HG03139 (cell line): ENCODE measurements at regions not wholly inside any gene's neighbourhood (a gene's known extent, or its start where the extent isn't known, plus 50 kb on each side); places are given as distances from the start of the nearest gene placed in this dataset.

Source experiments
- ATAC-seq: cut with Tn5 transposase; IDR thresholded peaks from one replicate; pipeline ENCODE4 v1.9.1; 2021; ENCODE audit not compliant: unreplicated experiment

DNA sequence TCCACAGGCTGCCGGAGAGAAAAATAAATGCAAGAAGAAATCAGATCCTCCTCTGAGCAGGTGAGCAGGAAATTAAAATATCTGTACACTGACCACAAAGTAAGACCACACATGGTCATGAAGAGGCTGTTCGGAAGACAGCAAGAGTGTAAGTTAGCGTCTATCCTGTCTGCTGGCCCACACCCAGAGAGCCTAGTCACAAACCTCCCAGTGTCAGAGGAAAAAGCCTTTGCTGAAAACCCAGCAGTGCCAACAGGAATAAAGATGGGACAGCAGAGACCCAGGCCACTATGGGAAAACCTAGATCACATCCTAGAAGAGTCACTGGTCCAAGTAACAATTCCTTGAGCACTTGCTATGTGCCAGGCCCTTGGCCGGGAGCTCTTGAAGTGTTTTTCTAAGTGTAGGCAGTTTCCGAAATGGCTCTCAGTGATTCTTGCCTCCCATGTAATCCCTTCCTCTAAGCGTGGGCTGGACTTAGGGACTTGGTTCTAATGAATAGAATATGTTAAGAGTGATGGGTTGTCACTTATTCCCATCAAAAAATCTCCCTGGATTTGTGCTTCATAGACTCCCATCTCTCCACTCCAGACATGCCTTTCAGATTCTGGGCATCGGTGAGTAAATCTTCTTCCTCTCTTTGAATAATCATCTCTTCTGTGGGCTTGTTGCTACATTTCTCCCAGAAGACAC is 110.9 kb upstream of the PKDCC start:
- ATAC-seq: no peak

DNA sequence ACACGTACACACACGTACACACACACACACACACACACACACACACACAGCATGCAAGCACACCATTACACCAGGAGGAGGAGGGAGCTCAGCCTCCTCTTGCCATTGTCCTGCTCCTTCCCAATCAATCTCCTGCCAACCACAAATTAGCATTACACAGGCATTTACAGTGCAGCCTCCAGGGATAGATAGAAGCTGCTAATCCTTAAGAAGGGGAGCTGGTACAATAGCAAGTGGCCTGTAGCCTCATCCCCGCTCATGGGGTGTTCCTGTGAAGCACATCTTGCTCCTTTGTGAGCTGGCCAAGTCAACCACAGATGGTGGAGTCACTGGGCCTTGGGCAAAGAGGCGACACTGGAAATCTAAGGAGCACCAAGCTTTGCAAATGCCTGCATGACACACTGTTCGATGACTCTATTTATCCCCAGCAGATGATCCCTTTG is 110.3 kb upstream of the PKDCC start:
- no peak for ATAC-seq

DNA sequence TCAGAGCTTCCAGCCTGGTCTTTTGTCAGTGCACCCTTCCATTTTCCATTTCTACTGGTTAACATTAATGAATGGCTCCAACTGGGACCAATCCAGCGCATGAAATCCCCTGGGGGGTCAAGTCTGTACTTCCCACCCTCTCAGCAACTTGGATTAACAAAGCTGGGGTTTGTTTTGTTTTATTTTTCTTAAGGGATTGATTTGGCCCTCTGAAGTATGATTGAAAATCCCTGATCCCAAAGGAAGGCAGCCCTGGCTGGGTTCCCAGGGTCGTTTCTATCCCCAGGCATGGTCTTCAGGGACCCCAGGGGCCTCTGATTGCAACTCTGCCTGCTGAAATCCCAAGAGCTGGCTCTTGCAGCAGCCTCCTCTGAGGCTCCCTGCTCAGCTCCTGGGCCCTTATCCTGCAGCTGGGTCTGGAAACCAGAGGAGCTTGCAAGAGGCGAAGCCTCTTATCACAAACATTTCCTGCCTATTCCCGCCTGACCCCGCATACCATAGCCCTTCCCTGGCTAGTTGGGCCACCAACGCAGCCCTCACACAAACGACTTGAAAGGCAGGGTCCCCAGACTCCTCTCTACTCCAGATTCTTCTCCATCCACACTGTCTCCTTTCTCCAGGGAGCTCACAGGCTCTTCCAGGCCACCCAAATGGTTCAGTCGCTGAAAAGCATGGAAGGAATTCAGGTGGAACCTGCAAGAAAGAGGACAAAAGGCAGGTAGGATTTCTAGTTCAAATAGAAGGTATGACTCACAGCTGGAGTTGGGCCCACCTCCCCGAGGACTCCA is 109.7 kb upstream of the PKDCC start:
- no peak for ATAC-seq

DNA sequence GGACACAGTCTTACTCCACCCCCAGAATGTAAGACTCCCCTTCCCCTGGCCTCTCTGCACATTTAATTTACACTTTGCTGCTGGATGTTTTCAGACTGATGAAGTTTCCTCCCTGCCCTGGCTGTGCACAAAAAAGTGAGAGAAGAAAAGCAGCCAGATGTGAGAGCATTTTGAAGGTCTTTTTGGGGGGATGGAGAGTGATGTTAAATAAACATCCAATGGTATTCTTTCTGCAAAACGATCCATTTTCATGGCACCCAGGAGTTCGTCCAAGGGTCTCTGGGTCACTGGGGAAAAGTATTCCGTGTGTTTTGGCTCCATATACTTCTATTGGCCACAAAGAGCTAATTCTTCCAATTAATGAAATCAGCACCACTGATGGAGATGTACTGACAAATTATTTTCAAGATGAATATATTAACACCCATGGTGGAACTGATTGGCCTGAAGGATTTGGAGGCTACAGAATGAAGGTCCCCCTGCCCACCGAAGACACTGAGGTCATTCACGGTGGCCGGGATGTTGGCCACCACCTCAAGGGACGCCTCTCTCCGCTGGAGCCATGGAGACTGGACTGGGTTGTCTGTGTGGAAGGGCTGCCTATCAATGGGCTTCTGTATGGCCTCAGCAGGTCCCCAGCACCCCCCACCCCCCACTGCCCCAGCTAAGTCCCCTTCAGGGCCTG is 107.6 kb upstream of the PKDCC start:
- no peak for ATAC-seq

DNA sequence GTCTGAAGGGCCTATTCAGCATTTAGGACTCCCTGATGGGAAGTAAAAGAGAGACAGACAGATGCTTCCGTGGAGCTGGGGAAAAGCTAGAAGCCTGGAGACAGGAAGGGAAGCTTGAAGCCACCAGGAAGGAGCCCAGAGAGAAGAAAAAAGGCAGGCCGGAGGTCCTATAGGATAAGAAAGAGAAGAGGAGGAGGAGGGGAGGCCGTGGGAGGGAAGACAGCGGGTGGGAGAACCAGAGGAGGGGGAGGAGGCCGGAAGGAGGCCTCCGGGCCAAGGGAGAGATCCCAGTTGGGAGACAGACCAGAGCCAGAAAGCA is 107.1 kb upstream of the PKDCC start:
- ATAC-seq: no peak

DNA sequence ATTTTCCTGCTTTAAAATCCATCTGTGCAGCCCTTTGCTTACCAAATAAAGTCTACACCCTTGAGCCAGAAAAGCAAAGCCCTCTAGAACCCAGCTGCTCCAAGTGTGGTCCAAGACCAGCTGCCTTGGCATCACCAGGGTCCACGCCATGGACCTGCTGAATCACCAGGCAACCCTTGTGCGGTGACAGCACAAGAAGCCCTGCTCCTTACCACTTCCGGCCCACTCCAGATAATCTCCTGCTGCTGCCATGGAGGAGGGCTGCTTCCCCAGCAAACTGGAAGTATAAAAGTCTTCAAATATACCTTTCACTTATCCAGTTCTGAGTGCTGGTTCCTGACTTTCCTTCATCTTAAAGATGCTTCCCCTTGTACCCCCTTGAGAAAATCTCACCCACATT is 106.0 kb upstream of the PKDCC start:
- no peak for ATAC-seq

DNA sequence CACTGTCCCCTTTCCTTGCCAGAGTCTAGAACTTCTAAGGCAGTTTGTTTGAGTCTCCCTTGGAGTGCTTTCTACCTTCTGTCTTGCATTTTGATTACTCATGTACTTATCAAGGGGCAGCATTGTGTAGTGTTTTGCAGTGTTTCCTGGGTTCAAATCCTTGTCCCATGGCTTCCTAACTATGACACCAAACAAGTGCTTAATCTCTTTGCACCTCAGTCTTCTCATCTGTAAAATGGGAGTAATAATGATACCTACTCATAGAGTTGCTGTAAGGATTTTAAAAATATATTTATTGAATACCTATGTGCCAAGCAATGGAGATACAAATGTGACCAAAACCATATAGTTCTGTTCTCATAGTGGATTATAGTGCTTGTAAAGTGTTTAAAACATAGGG is 105.5 kb upstream of the PKDCC start:
- no peak for ATAC-seq

DNA sequence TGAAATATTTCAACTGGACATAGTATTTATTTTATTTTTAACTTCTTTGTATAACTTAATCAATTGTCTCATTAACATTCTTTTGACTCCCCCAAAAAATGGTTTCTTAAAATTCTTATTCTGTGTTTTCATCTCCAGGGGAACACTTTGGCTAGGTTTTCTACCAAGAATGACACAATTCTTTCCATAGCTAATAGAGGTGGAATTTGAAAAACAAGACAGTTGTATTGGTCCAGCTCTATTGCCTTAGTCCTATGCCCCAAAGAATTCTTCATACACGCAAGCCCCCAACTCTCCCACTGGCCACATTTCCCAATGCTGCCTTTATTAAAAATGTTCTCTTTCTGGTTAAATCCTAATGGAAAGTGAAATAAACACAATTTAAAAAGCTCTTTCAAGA is 104.7 kb upstream of the PKDCC start:
- no peak for ATAC-seq

DNA sequence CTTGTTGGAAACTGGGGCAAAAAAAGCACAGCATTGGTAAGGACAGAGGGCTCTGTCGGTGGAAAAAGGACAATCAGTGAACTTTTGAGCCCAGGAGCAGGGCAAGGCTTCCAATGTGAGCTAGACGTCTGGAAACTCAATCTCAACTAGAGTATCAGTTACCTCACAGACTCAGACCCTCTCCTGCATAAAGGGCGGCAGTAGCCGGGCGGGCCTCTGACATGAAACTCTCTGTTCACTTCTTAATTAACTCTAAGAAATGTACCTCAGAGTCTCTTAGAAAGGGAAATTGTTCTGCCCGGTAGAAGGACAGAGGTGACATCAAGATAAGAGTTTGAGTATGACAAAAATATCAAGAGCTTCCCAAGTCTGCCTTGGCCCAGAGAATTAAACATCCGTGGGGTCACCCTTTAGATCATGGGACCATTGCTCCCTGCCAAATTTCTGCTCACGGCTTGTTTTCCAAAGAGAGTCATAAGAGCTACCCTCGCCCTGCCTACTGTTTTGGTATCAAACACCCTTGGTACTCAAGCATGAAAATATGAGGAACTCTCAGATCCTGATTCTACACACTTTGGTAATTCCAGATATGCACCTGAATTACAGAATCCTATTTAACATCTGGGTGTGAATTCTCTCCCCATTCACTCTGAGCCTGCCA is 103.5 kb upstream of the PKDCC start:
- ATAC-seq: no peak

DNA sequence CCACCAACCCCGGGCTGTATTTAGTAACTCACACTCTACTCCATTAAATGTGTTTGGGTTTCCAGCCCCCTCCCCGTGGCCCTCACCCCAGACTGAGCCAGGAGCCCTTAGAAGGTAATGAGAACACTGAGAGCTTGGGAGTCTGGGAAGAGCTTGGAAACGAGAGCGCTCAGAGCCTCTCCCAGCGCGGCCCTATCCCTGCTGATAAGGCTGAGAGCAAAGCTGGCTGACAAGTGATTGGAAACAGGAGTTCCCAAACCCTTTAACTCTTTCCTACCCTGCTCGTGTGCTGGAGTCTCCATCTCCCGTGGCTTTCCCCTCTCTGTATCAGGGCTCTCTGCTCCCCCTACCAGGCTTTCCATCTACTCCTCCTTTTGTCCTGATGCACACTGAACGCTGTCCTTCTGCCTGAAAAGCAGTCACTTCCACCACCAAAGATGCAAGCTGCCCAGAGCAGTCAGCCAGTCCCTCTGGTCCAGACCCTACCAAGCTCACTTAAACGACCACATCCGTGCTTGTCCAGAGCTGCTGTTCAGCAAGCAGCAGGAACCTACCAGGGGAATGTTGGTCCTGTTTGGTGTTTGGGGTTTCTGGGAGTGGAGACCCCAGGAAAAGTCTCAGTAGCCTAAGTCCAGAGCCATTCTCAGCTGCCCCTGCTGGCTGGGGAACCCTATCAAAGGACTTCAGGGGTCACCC is 100.0 kb upstream of the PKDCC start:
- ATAC-seq: no peak

DNA sequence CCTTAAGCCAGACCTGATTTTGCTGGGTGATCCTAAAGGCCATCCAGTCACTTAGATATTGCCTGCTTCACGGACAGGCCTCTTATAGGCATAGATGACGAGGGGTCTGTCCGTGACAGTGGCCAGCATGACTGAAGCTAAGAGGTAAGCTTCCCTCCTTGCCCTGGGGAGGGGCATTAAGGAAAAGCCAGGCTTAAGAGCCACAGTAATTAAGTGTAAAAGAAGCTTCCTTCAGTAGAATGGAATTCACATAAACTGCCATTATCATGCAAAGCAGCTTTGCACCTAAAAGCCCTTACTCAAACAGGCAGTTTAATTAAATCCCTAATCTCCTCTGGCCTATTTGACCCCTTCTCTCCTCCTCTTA is 99.4 kb upstream of the PKDCC start:
- ATAC-seq: no peak

DNA sequence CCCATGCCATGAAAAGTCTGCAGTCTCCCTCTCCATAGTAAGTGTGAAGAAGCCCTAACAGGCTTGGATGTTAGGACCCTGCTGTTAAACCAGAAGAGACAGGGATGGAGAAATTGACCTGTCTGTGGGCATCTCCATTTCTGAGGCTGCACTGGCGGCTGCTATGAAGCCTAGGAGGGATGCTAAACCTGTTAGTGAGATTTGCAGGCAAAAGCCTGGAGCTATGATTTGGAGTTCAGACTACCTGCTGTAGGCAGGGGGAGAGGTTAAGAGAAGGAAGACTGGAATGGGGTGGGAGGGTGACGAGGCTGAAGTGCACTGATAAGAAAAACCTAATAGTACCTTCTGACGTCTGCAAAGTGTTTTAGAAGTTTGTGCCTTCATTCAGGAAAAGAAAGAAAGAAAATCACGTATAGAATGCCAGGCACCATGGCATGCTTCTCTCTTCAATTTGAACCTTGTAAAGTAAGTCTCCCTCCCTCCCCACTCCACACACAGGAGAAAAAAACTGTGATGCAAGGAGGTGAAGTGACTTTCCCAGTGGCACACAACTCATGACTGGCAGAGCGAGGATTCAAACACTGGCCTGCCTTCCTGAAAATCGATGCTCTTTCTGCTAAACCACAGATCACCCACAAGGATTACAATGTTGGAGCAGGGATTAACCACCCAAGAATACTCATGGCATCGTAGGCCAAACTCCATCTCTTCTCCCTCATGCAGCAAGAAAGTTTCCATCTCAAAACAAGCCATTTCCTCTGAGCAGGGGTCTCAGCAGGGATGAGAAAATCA is 98.5 kb upstream of the PKDCC start:
- ATAC-seq: no peak

DNA sequence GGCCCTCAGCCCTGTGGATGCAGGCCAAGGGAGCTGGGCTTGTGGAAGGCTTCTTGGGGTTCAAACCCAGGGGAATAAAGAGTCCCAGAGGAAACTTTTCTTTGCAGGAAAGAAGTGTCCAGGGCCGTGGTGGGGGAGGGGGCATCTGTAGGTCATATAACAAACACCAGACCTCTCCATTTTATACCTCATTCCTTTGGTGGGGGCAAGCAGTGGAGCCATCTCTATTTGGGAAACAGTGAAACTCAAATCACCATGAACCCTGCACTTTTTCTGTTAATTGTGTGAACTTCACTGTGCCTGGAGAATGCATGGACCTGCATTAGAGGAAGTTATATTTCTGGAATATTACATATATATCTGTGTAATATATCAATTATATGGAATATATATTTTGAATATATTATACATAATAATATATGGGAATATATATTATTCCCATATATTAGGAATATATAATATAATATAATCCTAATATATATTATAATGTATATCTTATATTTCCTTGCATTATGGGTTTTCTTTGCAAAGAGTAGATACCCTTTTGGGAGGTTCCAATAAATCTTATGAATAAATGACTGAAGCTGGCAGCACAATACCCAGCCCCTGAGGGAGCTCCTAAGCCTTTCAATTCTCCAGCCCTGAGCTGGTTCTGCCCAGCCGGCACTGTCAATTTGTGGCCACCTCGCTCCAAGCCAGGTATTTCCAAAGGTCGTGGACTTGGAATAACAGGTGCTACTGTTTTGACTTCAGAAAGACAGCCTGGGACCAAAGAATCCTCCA is 97.7 kb upstream of the PKDCC start:
- ATAC-seq: no peak

DNA sequence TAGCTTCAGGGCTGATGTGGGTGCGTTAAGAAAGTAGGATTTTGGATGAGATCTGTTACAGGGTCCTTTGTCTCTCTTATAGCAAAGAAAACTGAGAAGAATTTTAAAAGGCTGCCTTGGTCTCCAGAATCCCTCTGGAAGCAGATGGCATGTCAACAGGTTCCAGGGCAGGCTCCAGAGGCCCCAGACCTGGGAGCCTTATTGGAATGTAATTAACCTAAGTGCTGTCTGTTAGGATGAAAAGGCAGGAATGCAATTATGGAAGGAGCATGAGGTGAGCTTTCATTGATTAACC is 97.2 kb upstream of the PKDCC start:
- ATAC-seq: no peak

DNA sequence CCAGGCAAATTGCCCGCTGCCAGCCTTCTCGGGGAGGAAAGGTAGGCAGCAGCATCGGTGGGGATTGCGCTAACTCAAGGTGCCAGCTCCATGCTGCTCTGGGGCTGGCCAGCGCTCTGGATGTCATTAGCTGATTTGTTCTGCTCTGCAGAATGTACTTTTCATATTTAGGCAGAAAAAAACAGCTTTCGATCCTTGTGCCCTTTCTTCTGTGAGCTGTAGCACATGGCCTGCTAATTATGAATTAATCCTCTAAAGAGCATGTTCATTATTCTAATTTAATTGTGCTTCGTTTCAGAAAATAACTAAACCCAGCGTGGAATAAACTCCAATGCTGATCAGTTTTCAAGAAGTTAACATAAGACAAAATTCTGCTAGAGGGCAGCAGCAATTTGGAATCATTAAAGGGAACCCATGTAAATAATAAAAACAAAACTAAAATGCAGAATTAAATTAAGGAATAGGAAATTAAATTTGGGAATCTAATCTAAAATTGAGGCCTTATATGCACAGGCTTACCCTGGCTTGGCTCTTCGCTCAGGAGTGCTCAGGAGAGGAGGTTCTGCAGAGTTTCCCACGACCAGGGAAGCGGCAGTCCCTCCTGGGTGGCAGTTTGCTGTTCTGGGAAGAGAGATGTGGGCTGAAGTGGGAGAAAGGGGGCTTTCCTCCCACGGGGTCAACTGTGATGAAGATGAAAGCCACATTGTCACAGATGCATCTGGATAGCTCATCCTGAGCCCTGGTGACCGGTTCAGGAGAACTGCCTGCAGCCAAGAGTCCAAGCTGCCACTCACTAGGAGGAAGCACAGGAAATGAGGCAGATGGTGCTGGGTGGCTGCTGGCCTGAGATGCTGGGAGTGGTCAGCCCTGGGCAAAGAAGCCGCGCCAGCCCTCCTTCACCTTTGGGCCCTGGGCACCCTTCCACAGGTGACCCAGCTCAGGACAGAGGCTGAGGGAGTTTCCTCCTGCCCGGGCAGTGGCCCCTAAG is 93.2 kb upstream of the PKDCC start:
- no peak for ATAC-seq

DNA sequence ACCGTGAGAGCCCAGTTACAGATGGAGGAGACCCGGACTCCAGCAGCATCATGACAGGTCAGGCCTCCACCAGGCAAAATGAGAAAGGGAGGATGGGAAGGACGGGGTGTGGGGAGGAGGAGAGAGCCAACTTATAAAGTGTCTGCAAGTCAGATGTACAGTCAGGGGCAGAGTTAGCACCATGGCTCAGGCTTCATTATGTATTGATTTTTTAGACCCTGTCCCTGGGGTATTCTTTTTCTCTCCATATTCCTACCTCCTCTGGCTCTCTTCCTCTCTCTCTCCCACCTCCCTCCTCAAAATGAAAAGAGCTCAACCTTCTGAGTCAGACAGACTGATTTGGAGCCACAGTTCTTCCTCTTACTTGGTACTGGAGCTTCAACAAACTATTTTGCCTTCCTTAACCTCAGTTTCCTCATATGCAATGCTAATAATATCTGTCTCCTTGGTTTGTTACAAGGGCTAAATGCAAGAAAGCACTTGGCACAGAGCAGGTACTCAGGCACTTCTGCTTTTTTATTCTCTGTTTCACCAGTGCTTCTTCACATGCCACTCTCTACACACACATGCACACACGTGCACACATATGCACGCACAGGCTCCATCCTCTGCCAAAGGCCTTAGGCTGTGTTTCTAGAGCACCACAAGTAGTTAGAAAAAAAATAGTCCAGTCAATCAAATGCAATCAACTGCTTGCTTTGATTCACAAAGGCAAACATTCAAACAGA is 92.3 kb upstream of the PKDCC start:
- no peak for ATAC-seq

DNA sequence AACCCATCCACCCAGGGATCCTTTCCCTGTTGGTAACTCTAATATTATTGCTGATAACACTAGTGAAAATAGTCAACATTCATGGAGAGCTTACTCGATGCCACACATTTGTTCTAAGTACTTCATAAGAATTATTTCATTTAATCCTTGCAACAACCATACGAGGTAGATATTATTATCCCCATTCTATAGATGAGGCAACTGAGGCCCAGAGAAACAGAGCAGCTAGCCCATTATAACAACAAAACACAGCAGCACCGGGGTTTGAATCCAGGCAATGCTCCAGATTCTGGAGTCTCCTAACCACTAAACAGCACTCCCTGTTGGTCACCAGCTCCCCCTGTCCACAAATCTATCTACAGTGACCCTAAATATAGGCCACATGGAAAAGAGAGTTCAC is 90.4 kb upstream of the PKDCC start:
- ATAC-seq: no peak

DNA sequence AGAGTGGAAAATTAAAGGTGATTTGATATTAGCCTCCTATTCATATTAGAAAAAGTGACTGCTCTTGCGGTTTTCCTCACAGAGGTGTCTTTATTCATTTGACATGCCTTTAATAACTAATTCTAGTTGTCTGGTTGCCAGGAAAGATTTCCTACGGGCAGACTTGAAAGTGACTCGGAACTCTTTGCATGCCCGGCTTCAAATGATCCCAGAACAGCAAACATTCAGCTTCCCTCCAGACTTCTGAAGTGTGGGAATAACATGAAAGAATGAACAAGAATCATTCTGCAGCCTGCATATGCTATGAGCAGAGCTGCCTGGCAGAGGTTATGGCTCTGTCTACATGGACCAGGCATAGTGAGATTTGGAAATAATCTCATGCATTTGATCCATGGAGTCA is 89.6 kb upstream of the PKDCC start:
- ATAC-seq: no peak
